HT1080 (cell line): ENCODE measurements at regions not wholly inside any gene's neighbourhood (a gene's known extent, or its start where the extent isn't known, plus 50 kb on each side); places are given as distances from the start of the nearest gene placed in this dataset.
"Not testable (repeated sequence)": the region's sequence is repeated elsewhere in the genome, so short reads cannot be mapped to it uniquely, and the experiment has no call there.

Experiments used
- DNase-seq: peaks from one replicate; pipeline ENCODE4 v3.0.0-alpha.2; 2015; ENCODE audit warnings: low read depth

DNA sequence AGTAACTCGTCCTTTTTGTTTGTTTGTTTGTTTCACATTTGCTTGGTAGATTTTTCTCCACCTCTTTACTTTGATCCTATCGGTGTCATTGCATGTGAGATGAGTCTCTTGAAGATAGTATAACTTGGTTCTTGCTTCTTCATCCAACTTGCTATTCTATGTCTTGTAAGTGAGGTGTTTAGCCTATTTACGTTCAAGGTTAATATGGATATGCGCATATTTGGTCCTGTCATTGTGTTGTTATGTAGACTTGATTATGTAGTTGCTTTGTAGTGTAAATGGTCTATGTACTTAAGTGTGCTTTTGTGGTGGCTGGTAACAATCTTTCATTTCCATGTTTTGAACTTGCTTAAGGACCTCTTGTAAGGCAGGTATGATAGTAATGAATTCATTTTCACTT is 192.8 kb upstream of the MAGI2 start:
- DNase-seq = no peak

DNA sequence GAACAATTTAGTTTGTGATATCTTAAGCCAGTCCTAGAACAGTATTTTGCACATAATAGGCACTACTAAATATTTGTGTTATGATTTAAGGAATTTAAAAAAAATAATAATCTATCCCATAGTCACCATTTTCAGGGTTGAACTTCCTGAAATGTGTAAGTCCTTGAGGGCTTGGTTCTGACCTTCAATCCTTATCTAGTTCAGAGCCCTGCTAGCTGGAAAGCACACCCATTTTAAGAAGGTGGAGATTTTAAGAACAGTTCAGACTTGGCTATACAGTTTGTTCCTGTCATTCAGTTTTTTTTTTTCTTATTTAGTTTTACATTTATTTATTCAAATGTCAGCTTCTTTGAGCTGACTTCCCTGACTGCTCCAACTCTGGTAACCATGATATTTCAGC is 183.4 kb upstream of the MAGI2 start:
- DNase-seq = no peak

DNA sequence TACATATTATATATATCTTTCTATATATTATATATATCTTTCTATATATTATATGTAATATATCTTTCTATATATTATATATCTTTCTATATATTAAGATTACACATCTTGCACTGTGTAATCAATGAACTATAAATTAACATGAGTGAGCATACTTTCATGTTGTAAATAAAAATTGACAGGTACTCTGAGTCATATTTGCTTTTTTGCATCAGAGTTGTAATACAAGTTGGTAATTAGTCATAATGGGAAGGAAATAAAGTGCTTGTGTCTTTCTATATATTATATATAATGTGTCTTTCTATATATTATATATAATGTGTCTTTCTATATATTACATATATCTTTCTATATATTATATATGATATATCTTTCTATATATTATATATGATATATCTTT is 172.5 kb upstream of the MAGI2 start:
- not testable (repeated sequence) for DNase-seq

DNA sequence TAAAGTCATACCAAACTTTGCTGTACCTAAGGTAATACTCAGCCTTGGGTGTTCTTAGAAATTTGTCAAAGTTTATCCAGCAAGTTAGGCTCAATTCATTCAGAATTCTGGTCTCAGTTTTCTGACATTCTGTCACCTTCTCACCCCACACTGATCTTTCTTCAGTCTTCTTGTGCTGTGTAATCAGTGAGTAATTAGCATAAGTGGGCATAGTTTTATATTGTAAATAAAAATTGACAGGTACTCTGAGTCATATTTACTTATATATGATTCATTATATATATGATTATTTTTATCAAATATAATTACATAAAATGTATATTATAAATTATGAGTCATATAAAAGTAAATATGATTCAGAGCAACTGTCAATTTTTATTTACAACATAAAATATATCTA is 170.9 kb upstream of the MAGI2 start:
- DNase-seq = no peak

DNA sequence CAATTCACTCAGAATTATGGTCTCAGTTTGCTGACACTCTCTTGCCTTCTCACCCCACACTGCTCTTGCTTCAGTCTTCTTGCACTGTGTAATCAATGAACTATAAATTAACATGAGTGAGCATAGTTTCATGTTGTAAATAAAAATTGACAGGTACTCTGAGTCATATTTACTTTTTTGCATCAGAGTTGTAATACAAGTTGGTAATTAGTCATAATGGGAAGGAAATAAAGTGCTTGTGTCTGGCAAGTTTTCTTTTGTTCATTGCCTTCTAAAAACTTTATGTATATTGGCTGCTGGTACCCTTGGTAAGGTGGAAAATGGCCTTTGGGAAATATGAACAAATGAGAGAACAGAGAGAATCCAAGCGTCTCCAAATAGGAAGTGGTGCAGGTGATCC is 169.3 kb upstream of the MAGI2 start:
- DNase-seq = peak; percentile 7

DNA sequence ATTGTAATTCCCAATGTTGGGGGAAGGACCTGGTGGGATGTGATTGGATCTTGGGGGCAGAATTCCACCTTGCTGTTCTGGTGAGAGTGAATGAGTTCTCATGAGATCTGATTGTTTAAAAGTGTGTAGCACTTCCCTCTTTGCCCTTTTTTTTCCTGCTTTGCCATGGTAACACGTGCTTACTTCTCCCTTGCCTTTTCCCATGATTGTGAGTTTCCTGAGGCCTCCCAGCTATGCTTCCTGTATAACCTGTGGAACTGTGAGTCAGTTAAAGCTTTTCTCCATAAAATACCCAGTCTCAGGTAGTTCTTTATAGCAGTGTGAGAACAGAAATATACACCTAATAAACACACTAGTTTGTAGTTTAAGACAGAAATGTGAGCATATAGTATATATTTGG is 166.8 kb upstream of the MAGI2 start:
- peak; percentile 56 for DNase-seq

DNA sequence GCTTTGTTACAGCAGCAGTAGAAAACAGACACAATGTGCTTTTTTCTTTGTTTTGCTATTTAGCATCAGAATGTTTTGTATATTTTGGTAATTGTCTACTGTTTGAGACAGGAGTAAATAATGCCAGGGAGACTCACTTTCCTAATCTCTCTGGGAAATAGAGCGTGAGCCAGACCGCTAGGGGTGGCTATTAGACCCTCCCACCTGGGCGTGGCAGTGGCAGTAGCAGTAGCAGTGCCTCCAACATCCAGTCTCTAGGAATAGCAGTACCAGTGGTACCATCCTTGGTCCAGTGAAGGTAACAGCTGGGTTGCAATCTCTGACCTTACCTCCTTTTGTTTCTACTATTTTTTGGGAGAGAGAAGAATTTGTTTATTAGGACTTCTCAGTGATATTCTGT is 165.7 kb upstream of the MAGI2 start:
- DNase-seq = no peak

DNA sequence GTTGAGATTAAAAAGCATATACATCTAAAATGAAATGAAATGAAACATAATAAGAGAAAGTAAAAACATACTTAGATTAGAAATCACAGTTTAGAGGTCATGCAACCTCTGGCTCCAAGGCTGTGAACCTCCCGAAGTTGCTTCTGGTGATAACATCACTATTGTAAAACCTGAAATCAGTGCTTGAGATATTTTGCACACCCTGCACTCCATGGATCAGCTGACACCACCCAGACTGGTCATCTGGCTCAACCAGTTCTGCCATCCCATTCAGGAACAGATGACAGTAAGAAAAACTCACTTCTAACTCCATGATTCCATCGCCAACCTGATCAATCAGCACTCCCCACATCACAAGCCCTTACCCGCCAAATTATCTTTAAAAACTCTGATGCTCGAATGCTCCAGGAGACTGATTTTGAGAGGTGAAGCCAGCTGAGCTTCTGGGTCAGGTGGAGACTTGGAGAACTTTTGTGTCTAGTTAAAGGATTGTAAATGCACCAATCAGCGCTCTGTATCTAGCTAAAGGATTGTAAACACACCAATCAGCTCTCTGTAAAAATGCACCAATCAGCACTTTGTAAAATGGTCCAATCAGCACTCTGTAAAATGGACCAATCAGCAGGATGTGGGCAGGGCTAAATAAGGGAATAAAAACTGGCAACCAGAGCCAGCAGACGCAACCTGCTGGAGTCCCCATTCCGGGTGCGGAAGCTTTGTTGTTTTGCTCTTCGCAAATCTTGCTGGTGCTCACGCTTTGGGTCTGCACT is 162.6 kb upstream of the MAGI2 start:
- DNase-seq = no peak

DNA sequence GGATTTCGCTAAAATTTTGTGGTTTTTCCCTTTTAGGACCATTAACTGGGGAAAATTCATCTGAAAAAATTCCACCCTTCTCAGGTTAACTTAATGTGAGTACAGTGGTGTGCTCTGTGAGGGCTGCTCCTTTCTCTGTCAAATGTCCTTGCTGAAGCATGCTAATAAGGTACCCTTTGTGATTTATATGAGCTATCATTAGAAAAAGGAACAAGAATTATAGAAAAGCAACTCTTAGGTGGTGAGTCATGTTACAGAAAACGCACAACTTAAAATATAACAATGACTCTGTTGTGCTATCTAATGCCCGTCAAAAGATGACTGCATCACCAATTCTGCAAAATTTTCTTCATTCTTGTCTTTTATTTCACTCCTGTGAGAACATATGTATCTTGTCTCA is 162.0 kb upstream of the MAGI2 start:
- DNase-seq = peak; percentile 63

DNA sequence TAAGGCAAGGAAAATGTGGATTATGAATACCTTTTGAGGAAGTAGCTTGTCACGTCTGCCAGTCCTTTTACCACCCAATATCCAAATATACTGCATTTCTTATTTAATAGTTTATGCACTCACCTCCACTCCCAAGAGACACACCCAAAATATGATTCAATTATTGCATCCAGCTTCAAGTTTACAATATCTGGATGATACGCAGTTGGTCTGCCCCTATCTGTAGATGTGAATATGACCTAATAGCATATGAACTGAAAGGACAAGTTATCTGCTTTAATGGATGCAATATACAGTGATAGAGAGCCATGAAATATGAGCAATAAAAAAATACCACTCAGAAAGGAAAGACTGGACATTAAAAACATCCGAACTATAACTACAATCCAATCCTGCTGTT is 159.4 kb upstream of the MAGI2 start:
- no peak for DNase-seq

DNA sequence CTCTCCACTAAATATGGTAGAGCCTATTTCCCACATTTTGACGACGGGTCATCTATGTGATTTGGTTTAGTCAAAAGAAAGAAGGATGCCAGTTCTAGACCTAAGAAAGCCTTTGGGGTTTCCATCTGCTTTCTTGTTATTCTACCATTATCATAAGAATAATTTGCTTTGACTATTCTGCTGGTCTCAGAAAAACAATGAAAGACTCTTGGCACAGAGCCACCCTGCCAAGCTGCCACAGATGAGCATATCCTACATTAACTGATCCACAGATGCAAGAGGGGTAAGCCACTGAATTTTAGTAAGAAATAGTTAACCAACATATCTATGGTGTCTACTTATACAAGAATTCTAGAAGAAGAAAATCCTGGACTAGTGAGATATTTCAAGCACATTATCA is 158.6 kb upstream of the MAGI2 start:
- DNase-seq = no peak

DNA sequence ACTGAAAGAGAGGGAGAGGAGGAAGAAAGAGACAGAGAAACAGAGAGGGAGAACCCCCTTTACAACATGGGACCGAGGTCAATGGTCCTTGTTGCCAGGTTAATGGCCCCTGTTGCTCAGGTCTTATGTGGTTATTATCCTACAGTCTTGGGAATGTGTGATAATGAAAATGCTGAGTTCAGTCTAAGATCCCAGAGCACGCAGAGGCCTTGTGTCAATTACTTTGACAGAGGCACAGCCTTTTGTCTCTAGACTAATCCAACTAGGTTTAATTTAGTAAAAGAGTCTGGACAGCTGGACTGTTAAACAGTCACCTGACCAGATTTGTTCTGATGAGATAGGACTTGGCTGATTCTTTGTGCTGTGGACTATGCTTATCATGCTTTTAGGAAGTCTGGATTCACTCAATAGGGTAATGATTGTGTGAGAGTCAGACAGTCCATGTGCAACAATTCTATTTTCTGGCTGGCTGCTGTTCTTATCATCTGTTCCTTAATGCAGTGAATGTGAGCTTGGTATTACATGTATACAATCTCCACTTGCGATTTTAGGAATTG is 157.4 kb upstream of the MAGI2 start:
- DNase-seq = no peak

DNA sequence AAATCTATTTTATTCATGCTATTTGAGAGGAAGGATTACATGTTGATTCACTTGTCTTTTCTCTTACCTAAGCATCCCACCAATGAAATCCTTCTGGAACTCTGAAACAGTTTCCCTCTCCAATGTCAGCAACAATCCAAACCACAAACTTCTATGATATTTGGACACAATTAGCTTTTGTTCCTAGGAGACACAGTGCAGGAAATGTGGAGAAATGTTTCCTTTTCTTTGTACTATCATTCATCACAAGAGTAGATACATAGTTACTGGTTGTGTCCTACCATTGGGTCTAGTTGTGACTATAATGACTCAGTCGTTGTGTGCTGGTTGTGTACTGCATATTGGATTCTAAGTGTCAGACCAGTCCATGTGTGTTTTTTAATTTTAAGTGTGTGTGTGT is 156.8 kb upstream of the MAGI2 start:
- DNase-seq = peak; percentile 62

DNA sequence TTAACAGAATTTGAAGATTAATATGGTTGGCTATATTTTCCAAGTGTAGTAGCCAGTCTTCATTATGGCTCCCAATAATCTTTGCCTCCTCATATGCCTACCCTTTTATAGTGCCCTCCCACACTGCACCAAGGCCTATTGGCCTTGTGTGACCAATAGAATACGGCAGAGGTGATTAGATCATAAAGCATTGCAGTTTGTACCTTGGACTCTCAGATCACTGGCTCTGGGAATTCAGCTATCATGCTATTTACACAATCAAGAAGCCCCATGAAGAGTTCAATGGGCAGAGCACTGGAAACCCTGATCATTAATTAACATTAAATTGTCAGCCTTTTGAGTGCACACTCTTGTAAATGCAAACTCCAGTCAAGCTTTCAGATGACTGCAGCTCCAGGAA is 154.5 kb upstream of the MAGI2 start:
- DNase-seq = no peak

DNA sequence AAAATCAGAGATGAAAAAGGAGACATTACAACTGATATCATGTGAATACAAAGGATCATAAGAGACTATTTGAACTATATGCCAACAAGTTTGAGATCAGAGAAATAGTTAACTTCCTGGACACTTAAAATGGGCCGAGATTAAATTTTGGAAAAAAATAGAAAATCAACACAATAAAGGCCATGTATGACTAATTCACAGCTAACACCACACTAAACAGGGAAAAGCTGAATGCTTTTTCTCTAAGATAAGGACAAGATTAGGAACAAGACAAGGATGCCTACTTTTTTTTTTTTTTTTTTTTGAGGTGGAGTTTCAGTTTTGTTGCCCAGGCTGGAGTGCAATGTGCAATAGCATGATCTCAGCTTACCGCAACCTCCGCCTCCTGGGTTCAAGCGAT is 151.4 kb upstream of the MAGI2 start:
- DNase-seq = no peak

DNA sequence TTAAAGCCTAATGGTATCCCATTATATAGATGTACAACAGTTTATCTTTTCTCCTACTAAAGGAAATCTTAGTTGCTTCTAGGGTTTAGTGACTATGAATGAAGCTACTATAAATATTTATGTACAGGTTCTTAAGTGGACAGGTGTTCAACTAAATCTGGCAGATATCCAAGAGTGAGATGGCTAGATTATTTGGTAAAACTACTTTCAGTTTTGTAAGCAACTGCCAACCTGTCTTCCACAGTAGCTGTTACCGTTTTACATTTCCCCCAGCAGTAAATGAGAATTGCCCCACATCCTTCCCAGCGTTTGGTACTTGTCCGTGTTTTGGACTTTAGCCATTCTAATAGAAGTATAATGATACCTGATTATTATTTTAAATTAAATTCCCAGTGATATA is 144.9 kb upstream of the MAGI2 start:
- no peak for DNase-seq

DNA sequence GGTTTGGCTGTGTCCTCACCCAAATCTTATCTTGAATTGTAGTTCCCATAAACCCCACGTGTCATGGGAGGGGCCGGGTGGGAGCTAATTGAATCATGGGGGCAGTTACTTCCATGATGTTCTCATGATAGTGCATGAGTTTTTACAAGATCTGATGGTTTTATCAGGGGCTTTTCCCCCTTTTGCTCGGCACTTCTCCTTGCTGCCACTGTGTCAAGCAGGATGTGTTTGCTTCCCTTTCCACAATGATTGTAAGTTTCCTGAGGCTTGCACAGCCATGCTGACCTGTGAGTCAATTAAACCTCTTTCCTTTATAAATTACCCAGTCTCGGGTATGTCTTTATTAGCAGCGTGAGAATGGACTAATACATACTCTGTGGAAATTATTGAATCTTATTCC is 141.2 kb upstream of the MAGI2 start:
- DNase-seq = not testable (repeated sequence)

DNA sequence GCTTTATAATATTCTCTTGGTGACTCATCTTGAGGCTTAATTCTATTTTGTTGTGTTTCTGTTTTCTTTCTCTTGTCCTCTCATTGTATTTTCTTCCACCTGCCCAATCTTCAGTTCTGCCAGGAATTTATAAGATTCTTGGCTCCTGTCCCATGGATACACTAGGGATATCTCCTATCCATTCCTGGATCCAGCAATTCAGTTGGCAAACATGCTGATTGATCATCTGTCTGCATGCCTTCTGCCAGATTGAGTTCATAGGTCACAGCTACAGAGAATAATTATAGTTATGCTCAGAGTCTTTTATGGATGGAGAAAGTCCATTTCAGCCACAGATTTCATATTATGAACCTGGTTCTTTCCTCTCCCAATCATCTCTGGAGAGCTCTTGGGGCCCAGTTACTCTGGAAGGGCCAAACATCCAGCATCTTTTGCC is 140.4 kb upstream of the MAGI2 start:
- no peak for DNase-seq

DNA sequence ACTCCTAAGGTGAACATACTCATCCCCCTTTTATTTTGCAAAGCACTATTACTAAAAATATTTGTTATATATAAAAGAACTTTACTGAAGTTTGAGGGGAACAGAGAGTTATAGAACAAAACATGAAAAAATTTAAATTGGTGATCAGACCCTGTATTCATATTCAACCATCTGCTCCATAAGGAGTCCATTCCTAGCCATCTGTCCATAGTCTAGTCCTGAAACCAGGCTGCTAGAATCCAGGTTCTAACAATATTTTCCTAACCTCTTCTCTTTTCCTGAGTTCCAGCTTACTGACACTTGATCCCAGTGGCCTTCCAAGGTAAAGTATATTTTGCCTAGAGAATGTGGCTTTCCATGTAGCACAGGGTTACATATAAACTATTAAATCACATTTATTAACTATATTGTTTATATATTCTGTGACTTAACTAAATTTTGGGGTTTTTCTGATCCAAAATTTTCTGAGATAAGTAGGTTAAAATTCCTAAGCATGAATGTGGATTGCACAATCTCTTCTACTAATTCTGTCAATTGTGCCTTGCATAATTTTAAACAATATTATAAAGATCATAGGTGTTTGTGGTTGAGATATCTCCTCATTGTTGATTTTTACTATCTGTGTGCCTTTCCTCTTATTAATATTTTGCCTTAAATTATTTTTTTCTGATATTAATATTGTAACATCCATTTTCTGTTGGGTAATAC is 137.6 kb upstream of the MAGI2 start:
- DNase-seq = no peak

DNA sequence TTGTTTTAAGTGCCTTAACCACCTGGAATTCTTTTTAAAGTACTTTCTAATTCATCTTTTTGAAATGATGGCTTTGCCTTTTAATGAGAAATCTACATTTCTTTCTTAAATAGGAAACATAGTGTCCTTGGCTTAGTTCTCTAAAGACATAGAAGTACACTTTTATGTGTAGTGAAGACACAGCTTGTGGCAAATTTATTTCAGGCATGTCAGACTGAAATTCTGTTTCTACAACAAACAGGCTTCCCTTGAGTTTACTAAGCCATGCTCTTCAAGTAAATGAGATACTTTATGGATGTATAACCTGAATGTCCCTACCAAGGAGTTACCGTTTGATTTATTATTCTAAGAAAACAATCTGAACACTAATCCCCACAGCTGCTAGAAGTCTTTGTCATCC is 136.9 kb upstream of the MAGI2 start:
- DNase-seq = no peak

DNA sequence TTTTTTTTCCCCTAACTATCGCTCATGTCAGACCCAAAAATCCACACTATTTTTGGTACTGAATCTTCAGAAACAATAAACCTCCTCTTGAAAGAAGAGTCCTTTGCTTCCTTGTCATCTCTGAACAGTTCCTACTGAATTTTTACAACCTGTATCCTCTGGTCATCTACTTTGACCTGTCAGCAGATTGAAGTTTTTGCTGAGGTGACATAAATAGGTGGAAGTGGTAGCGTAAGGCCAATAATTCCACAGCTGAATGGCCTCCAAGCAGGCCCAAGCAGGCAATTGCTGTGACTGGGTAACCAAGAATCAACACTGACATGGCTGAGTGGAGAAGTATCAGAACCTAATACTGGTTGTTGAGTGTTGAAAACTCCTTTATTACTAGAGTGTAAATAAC is 117.4 kb upstream of the MAGI2 start:
- no peak for DNase-seq

DNA sequence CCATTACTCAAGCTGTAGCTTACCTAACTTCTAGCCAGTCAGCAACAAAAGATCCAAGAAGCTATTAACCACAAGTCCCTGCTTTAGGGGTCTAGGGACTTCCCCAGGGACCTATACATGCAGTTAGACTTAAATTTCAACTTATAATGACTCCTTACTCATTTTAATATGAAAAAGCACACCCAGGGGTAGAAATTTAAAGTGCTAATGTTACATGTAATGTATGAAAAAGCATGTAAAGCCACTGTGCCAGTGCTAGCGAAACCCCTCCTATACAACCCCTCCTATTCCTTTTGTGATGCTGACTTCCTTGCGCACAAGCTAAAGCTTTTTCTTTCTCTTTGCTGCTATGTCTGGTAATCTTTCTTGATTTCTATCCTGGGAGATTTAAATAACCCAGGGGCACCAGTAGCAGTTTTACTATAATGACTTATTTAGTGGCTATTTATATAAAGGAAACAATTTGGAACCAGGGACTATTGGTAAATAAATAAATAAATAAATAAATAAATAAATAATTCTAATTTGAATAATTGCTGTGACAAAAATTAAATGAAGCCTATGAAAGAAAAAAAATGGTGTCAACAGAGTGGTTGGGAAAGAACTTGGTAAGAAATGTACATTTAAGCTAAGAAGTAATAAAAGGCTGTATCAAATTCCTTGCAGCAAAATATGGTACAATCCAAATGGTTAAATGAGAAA is 110.5 kb upstream of the MAGI2 start:
- DNase-seq = no peak
